ENCODE measurements at regions not wholly inside any gene's neighbourhood (a gene's known extent, or its start where the extent isn't known, plus 50 kb on each side); places are given as distances from the start of the nearest gene placed in this dataset.

DNA sequence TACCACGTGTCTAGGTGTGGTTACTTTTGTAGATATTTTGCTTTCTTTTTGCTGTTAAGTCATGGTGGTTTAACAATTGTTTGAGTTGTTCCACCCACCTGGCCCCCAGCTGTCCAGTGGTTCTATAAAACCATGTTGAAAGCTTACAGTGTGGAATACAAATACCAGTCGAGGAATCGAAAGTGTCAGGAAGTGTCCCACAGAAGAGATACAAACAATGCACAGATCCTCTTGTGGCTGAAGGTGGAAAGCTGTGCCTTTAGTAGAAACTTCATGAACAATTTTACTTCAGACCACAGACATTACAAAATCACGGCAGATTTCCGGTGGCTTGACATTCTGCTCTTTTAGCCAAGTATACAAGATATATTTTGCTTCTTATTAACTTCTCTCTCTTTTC lies 782.4 kb upstream of the SOX9 start:
- Histone ChIP-seq H3K9me2 (ENCODE audit: insufficient read depth) (no peaks in the 10 kb centered on the region), H4K20me1 (ENCODE audit: insufficient read depth) (no peaks in the 10 kb centered on the region), H3K36me3 (ENCODE audit: low read depth) (no peaks in the 10 kb centered on the region), H3K4me1 (replicated peaks; ENCODE audit: insufficient read depth) (no peaks in the 10 kb centered on the region), H3K79me2 (ENCODE audit: low read depth) (no peaks in the 10 kb centered on the region), H3F3A (ENCODE audit: insufficient read depth, low read depth) (no peaks in the 10 kb centered on the region), H3K27me3 (ENCODE audit: insufficient read depth, low read depth) (no peaks in the 10 kb centered on the region), H2AFZ (no peak overlapping the region), H3K4me3 (no peak overlapping the region), H3K9me3 (ENCODE audit: insufficient read depth, low read depth) (no peaks in the 10 kb centered on the region; the same call in 1 of the 2 replicates), H3K27ac (no peak overlapping the region), H3K4me2 (no peak overlapping the region)
- ChIA-PET POLR2A (ENCODE audit: unreplicated experiment) (interaction anchor here (0.7 kb wide), 1 partner anchor 37 kb away, joined by 13 read pairs; no protein-coding TSS in a partner anchor), CTCF (no interaction called here)
- no TSS peak for BruUV-seq (replicated peaks)
- intact Hi-C loops (cut with micrococcal nuclease; ENCODE audit: unreplicated experiment), result no loop called here
- no peak for TF ChIP-seq EZH2 (IDR thresholded peaks at IDR 0.05; ENCODE audit: low read depth)
- TF ChIP-seq, protein P1, sequence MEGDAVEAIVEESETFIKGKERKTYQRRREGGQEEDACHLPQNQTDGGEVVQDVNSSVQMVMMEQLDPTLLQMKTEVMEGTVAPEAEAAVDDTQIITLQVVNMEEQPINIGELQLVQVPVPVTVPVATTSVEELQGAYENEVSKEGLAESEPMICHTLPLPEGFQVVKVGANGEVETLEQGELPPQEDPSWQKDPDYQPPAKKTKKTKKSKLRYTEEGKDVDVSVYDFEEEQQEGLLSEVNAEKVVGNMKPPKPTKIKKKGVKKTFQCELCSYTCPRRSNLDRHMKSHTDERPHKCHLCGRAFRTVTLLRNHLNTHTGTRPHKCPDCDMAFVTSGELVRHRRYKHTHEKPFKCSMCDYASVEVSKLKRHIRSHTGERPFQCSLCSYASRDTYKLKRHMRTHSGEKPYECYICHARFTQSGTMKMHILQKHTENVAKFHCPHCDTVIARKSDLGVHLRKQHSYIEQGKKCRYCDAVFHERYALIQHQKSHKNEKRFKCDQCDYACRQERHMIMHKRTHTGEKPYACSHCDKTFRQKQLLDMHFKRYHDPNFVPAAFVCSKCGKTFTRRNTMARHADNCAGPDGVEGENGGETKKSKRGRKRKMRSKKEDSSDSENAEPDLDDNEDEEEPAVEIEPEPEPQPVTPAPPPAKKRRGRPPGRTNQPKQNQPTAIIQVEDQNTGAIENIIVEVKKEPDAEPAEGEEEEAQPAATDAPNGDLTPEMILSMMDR (conservative IDR thresholded peaks at IDR 0.05), result no peak
- no peak for DNase-seq

DNA sequence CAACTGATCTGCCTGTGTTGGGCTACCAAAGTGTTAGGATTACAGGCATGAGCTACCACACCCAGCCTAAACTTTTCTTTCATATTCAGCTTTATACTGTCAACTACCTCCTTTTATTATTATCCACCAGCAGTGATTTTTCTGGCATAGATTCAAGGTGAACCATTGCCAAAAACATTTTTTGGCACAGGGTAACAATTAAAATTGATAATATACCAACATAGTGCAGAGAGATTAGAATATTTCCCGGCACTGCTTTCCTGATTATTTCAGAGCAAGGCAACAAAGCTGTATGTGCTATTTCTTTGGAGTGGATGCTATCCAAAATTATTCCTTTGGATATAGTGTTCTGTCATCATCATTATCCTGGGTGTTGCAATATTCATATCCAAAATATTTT lies 781.6 kb upstream of the SOX9 start:
- POLR2A ChIA-PET (ENCODE audit: unreplicated experiment), result no interaction called here
- H3K4me2 ChIP-seq, result no peak overlapping the region
- H3F3A ChIP-seq (ENCODE audit: insufficient read depth, low read depth), result no peaks in the 10 kb centered on the region
- intact Hi-C loops (cut with micrococcal nuclease; ENCODE audit: unreplicated experiment), result no loop called here
- CTCF ChIA-PET, result interaction anchor here (0.6 kb wide), 1 partner anchor 79 kb away, joined by 4 read pairs; no protein-coding TSS in a partner anchor
- TF ChIP-seq, protein P1 (conservative IDR thresholded peaks at IDR 0.05), result no peak
- no peak for TF ChIP-seq EZH2 (IDR thresholded peaks at IDR 0.05; ENCODE audit: low read depth)
- no peaks in the 10 kb centered on the region for H3K79me2 ChIP-seq (ENCODE audit: low read depth)
- H3K4me3 ChIP-seq, result no peak overlapping the region
- no peaks in the 10 kb centered on the region for H3K4me1 ChIP-seq (replicated peaks; ENCODE audit: insufficient read depth)
- no peak for DNase-seq
- H3K27ac ChIP-seq, result no peak overlapping the region
- BruUV-seq (replicated peaks), result no TSS peak
- H3K9me3 ChIP-seq (ENCODE audit: insufficient read depth, low read depth), result no peaks in the 10 kb centered on the region; the same call in 1 of the 2 replicates
- H2AFZ ChIP-seq, result no peak overlapping the region
- no peaks in the 10 kb centered on the region for H3K36me3 ChIP-seq (ENCODE audit: low read depth)
- H3K27me3 ChIP-seq (ENCODE audit: insufficient read depth, low read depth), result no peaks in the 10 kb centered on the region
- H3K9me2 ChIP-seq (ENCODE audit: insufficient read depth), result no peaks in the 10 kb centered on the region
- no peaks in the 10 kb centered on the region for H4K20me1 ChIP-seq (ENCODE audit: insufficient read depth)

DNA sequence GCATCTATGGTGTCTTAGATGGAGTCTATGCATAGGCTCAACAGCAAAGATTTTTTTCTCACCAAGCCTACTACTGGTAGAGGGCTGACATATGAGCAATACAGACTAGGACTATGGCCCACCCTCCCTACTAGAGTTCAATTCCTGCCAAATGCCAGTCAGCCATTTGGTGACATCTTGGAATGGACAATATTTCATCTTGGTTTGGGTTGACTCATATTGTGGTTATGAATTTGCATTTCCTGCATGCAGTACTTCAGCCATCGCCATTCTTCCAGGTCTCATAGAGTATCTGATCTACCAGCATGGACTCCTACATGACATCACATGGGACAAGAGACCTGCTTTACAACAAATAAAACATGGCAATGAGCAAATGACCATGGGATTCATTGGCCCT lies 778.1 kb upstream of the SOX9 start:
- TF ChIP-seq, protein P1 (conservative IDR thresholded peaks at IDR 0.05), result no peak
- TF ChIP-seq EZH2 (IDR thresholded peaks at IDR 0.05; ENCODE audit: low read depth), result no peak
- no peak overlapping the region for H3K4me2 ChIP-seq
- H3K9me3 ChIP-seq (ENCODE audit: insufficient read depth, low read depth), result peaks cover 4% of the 10 kb centered on the region
- no peaks in the 10 kb centered on the region for H3K27me3 ChIP-seq (ENCODE audit: insufficient read depth, low read depth)
- ChIA-PET CTCF (no interaction called here), POLR2A (ENCODE audit: unreplicated experiment) (no interaction called here)
- no TSS peak for BruUV-seq (replicated peaks)
- H3K36me3 ChIP-seq (ENCODE audit: low read depth), result no peaks in the 10 kb centered on the region
- intact Hi-C loops (cut with micrococcal nuclease; ENCODE audit: unreplicated experiment), result no loop called here
- no peaks in the 10 kb centered on the region for H3F3A ChIP-seq (ENCODE audit: insufficient read depth, low read depth)
- DNase-seq, result no peak
- no peaks in the 10 kb centered on the region for H3K79me2 ChIP-seq (ENCODE audit: low read depth)
- H3K4me3 ChIP-seq, result no peak overlapping the region
- no peak overlapping the region for H3K27ac ChIP-seq
- no peaks in the 10 kb centered on the region for H4K20me1 ChIP-seq (ENCODE audit: insufficient read depth)
- no peaks in the 10 kb centered on the region for H3K4me1 ChIP-seq (replicated peaks; ENCODE audit: insufficient read depth)
- H2AFZ ChIP-seq, result no peak overlapping the region
- H3K9me2 ChIP-seq (ENCODE audit: insufficient read depth), result no peaks in the 10 kb centered on the region

All from PC-9 (cell line).